ENCODE measurements at regions not wholly inside any gene's neighbourhood (a gene's known extent, or its start where the extent isn't known, plus 50 kb on each side); places are given as distances from the start of the nearest gene placed in this dataset.

GRCh38 chr17:45660474-45660873, 123.6 kb upstream of the CRHR1 start:
- H3K27me3 ChIP-seq (ENCODE audit: control insufficient read depth, insufficient read depth, low read length): peaks cover 11% of the 10 kb centered on the region
- no peak overlapping the region for H3K4me3 ChIP-seq (ENCODE audit: low read depth, low read length)
- CTCF ChIA-PET: interaction anchor here (0.9 kb wide), 1 partner anchor 191 kb away, joined by 3 read pairs; no protein-coding TSS in a partner anchor
- TF ChIP-seq, protein P1, sequence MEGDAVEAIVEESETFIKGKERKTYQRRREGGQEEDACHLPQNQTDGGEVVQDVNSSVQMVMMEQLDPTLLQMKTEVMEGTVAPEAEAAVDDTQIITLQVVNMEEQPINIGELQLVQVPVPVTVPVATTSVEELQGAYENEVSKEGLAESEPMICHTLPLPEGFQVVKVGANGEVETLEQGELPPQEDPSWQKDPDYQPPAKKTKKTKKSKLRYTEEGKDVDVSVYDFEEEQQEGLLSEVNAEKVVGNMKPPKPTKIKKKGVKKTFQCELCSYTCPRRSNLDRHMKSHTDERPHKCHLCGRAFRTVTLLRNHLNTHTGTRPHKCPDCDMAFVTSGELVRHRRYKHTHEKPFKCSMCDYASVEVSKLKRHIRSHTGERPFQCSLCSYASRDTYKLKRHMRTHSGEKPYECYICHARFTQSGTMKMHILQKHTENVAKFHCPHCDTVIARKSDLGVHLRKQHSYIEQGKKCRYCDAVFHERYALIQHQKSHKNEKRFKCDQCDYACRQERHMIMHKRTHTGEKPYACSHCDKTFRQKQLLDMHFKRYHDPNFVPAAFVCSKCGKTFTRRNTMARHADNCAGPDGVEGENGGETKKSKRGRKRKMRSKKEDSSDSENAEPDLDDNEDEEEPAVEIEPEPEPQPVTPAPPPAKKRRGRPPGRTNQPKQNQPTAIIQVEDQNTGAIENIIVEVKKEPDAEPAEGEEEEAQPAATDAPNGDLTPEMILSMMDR (IDR thresholded peaks at IDR 0.05; ENCODE audit: low read depth, low read length): no peak
- no peaks in the 10 kb centered on the region for H3K9me3 ChIP-seq (ENCODE audit: control insufficient read depth, insufficient read depth, low read length)
- POLR2A ChIA-PET: no interaction called here
- no peak for DNase-seq (ENCODE audit: low read depth, low spot score)
- H3K27ac ChIP-seq (ENCODE audit: low read depth, low read length): no peak overlapping the region

- no peak for DNase-seq (ENCODE audit: low read depth, low spot score)
- CTCF ChIA-PET: interaction anchor here (0.6 kb wide), 1 partner anchor 191 kb away, joined by 4 read pairs; no protein-coding TSS in a partner anchor
- POLR2A ChIA-PET: no interaction called here
These were observed 121.7 kb upstream of the CRHR1 start for GRCh38 chr17:45662432-45662831.

DNA sequence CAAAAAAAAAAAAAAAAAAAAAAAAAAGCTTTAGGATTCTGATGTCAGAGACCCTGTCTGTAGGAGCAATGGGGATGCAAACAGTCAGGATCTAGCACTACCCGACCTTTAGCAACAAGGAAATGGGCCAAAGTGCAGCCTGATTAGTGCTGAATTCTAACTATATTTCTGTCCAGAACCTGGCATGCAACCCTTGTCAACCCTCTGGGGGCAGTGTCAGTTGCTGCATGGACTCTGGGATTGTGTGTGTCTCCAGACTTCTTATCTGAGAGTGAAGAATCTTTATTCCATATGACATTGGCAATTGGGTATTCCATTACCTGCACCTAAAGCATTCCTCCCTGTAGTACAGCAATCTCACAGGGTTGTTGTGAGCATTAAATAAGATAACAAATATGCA, 120.3 kb upstream of the CRHR1 start:
- Histone ChIP-seq H3K9me3 (ENCODE audit: control insufficient read depth, insufficient read depth, low read length) (no peaks in the 10 kb centered on the region), H3K4me3 (ENCODE audit: low read depth, low read length) (no peak overlapping the region), H3K27ac (ENCODE audit: low read depth, low read length) (no peak overlapping the region), H3K27me3 (ENCODE audit: control insufficient read depth, insufficient read depth, low read length) (peaks cover 11% of the 10 kb centered on the region)
- CTCF ChIA-PET: no interaction called here
- DNase-seq (ENCODE audit: low read depth, low spot score): no peak
- TF ChIP-seq, protein P1 (IDR thresholded peaks at IDR 0.05; ENCODE audit: low read depth, low read length): no peak
- POLR2A ChIA-PET: no interaction called here

More at GRCh38 chr17:45662432-45662831, 121.7 kb upstream of the CRHR1 start:
- Histone ChIP-seq H3K27ac (ENCODE audit: low read depth, low read length) (no peak overlapping the region), H3K4me3 (ENCODE audit: low read depth, low read length) (no peak overlapping the region), H3K9me3 (ENCODE audit: control insufficient read depth, insufficient read depth, low read length) (no peaks in the 10 kb centered on the region), H3K27me3 (ENCODE audit: control insufficient read depth, insufficient read depth, low read length) (peaks cover 11% of the 10 kb centered on the region)
- TF ChIP-seq, protein P1 (IDR thresholded peaks at IDR 0.05; ENCODE audit: low read depth, low read length): no peak

DNA sequence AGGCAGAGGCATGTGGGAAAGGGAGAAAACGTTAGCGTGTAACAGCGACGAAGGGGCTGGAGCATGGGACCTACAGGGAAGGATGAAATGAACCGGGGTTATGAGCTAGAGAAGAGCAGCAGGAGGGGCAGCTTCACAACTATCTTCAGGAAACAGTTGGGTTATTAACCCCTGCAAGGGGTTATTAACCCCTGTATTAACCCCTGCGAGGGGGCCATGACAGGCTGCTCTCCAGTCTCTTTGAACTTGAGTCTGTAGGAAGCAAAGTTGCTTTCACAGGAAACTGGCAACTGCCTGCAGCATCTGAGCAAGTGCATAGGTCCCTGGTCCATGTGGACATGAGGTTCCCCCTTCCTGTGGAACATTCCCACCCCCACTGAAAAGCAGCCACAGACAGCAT, 119.2 kb upstream of the CRHR1 start:
- DNase-seq (ENCODE audit: low read depth, low spot score): no peak
- ChIA-PET CTCF (no interaction called here), POLR2A (no interaction called here)
- Histone ChIP-seq H3K27ac (ENCODE audit: low read depth, low read length) (no peak overlapping the region), H3K27me3 (ENCODE audit: control insufficient read depth, insufficient read depth, low read length) (peaks cover 9% of the 10 kb centered on the region), H3K9me3 (ENCODE audit: control insufficient read depth, insufficient read depth, low read length) (no peaks in the 10 kb centered on the region), H3K4me3 (ENCODE audit: low read depth, low read length) (no peak overlapping the region)
- TF ChIP-seq, protein P1 (IDR thresholded peaks at IDR 0.05; ENCODE audit: low read depth, low read length): no peak

DNA sequence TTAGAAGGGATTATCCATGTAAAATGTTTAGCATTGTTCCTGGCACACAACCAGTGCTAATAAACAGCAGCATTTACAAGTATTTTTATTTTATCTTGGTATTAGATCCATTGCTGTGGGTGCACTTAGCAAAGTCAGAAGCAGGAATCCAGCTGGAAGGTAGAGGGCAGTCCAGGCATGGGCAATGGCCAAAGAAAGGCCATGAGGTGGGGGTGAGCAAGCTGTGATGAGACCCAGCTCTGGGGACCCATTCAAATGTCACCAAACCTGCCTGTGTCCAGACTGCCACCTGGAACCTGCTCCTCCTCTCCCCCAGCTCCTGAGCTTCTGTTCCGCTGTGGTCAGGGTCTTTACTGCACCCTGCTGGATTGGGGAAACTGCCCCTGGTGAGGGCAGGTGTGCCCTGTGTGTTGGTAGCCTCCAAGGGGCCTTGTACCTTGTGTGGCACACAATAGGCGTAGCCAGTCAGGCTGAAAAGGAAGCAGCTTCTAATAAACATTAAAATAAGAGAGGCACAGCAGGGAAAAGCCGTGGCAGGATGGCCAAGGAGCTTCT, 118.0 kb upstream of the CRHR1 start:
- DNase-seq (ENCODE audit: low read depth, low spot score): no peak
- Histone ChIP-seq H3K27me3 (ENCODE audit: control insufficient read depth, insufficient read depth, low read length) (peaks cover 4% of the 10 kb centered on the region), H3K9me3 (ENCODE audit: control insufficient read depth, insufficient read depth, low read length) (no peaks in the 10 kb centered on the region), H3K4me3 (ENCODE audit: low read depth, low read length) (no peak overlapping the region), H3K27ac (ENCODE audit: low read depth, low read length) (no peak overlapping the region)
- ChIA-PET CTCF (interaction anchor here (0.5 kb wide), 1 partner anchor 54 kb away, joined by 6 read pairs; no protein-coding TSS in a partner anchor), POLR2A (no interaction called here)
- TF ChIP-seq, protein P1 (IDR thresholded peaks at IDR 0.05; ENCODE audit: low read depth, low read length): no peak

Measured in AG04450 (cell line).